Panc1 (cell line): ENCODE measurements at regions not wholly inside any gene's neighbourhood (a gene's known extent, or its start where the extent isn't known, plus 50 kb on each side); places are given as distances from the start of the nearest gene placed in this dataset.

ENCODE experiments used
- ATAC-seq: fragments of 200-7000 bp; cut with Tn5 transposase; 2 replicates; pipeline ENCODE4 v1.9.1; 2020; ENCODE audit warnings: mild to moderate bottlenecking, moderate library complexity
- BruUV-seq: library from RNA; stranded (reverse); fragments of 400-500 nt; replicated peaks from 2 replicates; lab custom pipeline; 2021; lab: Mats Ljungman, UMichigan
- CTCF ChIA-PET: fragments of 300-600 bp; sonication (Branson Sonifier 250); formaldehyde crosslinking; loops from one replicate; lab custom pipeline; 2022; ENCODE audit warnings: antibody characterized with exemption; lab: Charles Lee
- POLR2A ChIA-PET: fragments of 300-600 bp; sonication (Branson Sonifier 250); formaldehyde crosslinking; loops from one replicate; lab custom pipeline; 2022; ENCODE audit warnings: antibody characterized with exemption; lab: Charles Lee
- DNase-seq: peaks from one replicate; pipeline ENCODE4 v3.0.0-alpha.2; 2010; ENCODE audit warnings: low read depth, low spot score
- H3K27ac ChIP-seq: 2 replicates; pipeline ENCODE4 v1.5.1; 2011; ENCODE audit warnings: mild to moderate bottlenecking, low read length, inconsistent platforms
- H3K27me3 ChIP-seq: fragments of 200-500 bp; sonication (Bioruptor generic); 2 replicates; pipeline ENCODE4 v1.6.0; 2014; ENCODE audit warnings: low read length, inconsistent platforms; ENCODE audit not compliant: control insufficient read depth, insufficient read depth
- H3K36me3 ChIP-seq: fragments of 200-500 bp; sonication (Bioruptor generic); 2 replicates; pipeline ENCODE4 v1.5.1; 2014; ENCODE audit warnings: inconsistent platforms, mild to moderate bottlenecking, low read length, moderate library complexity; ENCODE audit not compliant: control insufficient read depth, insufficient read depth
- H3K4me1 ChIP-seq: 2 replicates; pipeline ENCODE4 v1.5.1; 2011; ENCODE audit warnings: inconsistent platforms, mild to moderate bottlenecking, low read length, moderate library complexity; ENCODE audit not compliant: control insufficient read depth, insufficient read depth
- H3K4me3 ChIP-seq, 2 experiments: 2 replicates each; pipeline ENCODE4 v1.5.1; 2011 to 2012; ENCODE audit warnings: low read depth in 2 of 2, low read length in 2 of 2, mild to moderate bottlenecking in 2 of 2, inconsistent platforms in 1 of 2, moderate library complexity in 1 of 2
- H3K9me3 ChIP-seq: fragments of 200-500 bp; sonication (Bioruptor generic); 2 replicates; pipeline ENCODE4 v1.5.1; 2014; ENCODE audit warnings: low read depth, mild to moderate bottlenecking, inconsistent platforms, low read length, moderate library complexity; ENCODE audit not compliant: control insufficient read depth, insufficient read depth
- CTCF ChIP-seq: fragments of 450-650 bp; IDR thresholded peaks from 2 replicates; pipeline ENCODE4 v1.5.1; 2017; ENCODE audit warnings: mild to moderate bottlenecking
- POLR2AphosphoS5 ChIP-seq: IDR thresholded peaks from 2 replicates; pipeline ENCODE4 v1.6.1; 2012; ENCODE audit warnings: mild to moderate bottlenecking, low read depth, low read length, moderate library complexity
- REST ChIP-seq, 2 experiments: IDR thresholded peaks; 2 replicates each; pipeline ENCODE4 v1.6.1; 2011 to 2012; ENCODE audit warnings: low read depth in 2 of 2, control low read depth in 1 of 2, low read length in 1 of 2, mild to moderate bottlenecking in 1 of 2, moderate library complexity in 1 of 2; ENCODE audit not compliant: insufficient read depth in 1 of 2
- SIN3A ChIP-seq: IDR thresholded peaks from 2 replicates; pipeline ENCODE4 v1.6.1; 2012; ENCODE audit warnings: low read depth, mild to moderate bottlenecking, low read length, moderate library complexity, borderline replicate concordance; ENCODE audit not compliant: insufficient read depth
- TCF7L2 ChIP-seq: IDR thresholded peaks from 2 replicates; pipeline ENCODE4 v1.6.1; 2011; ENCODE audit warnings: mild to moderate bottlenecking, low read depth, low read length, inconsistent platforms
- in situ Hi-C: cut with HindIII; loops from 2 replicates; pipeline ENCODE4 v1.10.0; 2016; ENCODE audit warnings: low sequenced_read_pairs, low pct_unique_long_range_greater_than_20kb
- intact Hi-C: fragments of 100-400 bp; cut with micrococcal nuclease; formaldehyde crosslinking; loops from one replicate; pipeline ENCODE4 v1.10.0; 2022; ENCODE audit not compliant: unreplicated experiment

- in situ Hi-C loops, result no loop called here
- no peak for DNase-seq
- Histone ChIP-seq H3K36me3 (no peaks in the 10 kb centered on the region), H3K27me3 (peaks cover 12% of the 10 kb centered on the region), H3K9me3 (no peaks in the 10 kb centered on the region), H3K4me3 (no peak overlapping the region), H3K27ac (no peak overlapping the region), H3K4me1 (no peaks in the 10 kb centered on the region)
- ChIA-PET CTCF (no interaction called here), POLR2A (no interaction called here)
- no peak for ATAC-seq
- TF ChIP-seq TCF7L2 (no peak), CTCF (no peak), REST (IDR thresholded peaks at IDR 0.05; ENCODE audit: insufficient read depth in 1 of 2, low read depth in 2 of 2, low read length in 1 of 2) (no peak), POLR2AphosphoS5 (no peak), SIN3A (no peak)
- intact Hi-C loops, result no loop called here
- no TSS peak for BruUV-seq
Observed at GRCh38 chr19:31575846-31576335, 226.7 kb upstream of the TSHZ3 start.

GRCh38 chr19:31578326-31578725, 229.1 kb upstream of the TSHZ3 start:
- Histone ChIP-seq H3K4me1 (no peaks in the 10 kb centered on the region), H3K36me3 (no peaks in the 10 kb centered on the region), H3K27me3 (peaks cover 12% of the 10 kb centered on the region), H3K9me3 (no peaks in the 10 kb centered on the region), H3K4me3 (no peak overlapping the region), H3K27ac (no peak overlapping the region)
- CTCF ChIA-PET, result no interaction called here
- no TSS peak for BruUV-seq
- TF ChIP-seq TCF7L2 (no peak), REST (IDR thresholded peaks at IDR 0.05; ENCODE audit: insufficient read depth in 1 of 2, low read depth in 2 of 2, low read length in 1 of 2) (no peak)
- in situ Hi-C loops (no loop called here), intact Hi-C loops (no loop called here)
- ATAC-seq (no peak), DNase-seq (no peak)
- POLR2A ChIA-PET, result no interaction called here
